HG03432 (cell line): ENCODE measurements at regions not wholly inside any gene's neighbourhood (a gene's known extent, or its start where the extent isn't known, plus 50 kb on each side); places are given as distances from the start of the nearest gene placed in this dataset.
"Not testable (repeated sequence)": the region's sequence is repeated elsewhere in the genome, so short reads cannot be mapped to it uniquely, and the experiment has no call there.

Experiments used
- ATAC-seq: cut with Tn5 transposase; IDR thresholded peaks from one replicate; pipeline ENCODE4 v1.9.1; 2021; ENCODE audit warnings: mild to moderate bottlenecking, moderate library complexity; ENCODE audit not compliant: unreplicated experiment

- no peak for ATAC-seq
These were observed 969.3 kb downstream of the TMTC2 start for GRCh38 chr12:83656004-83656403.

GRCh38 chr12:83642205-83642604 is 955.5 kb downstream of the TMTC2 start:
- no peak for ATAC-seq

DNA sequence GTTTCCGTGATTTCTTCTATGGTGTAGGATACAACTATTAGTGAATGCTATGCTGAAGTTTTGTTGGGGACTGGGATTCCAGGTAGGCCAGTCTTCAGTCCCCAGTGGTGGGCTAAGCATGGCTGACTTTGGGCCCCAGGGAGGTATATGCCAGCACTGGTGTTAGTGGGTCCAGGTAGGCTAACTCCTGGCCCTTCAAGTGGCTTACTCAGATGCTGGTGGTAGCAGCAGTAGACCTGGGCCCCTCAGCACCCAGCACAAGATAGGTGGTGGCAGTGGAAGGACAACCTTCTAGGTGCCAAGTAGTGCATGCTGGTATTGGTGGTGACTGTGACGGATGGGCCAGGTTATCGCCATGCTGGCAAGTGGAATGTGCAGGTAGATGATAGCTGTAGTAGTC is 955.1 kb downstream of the TMTC2 start:
- no peak for ATAC-seq

DNA sequence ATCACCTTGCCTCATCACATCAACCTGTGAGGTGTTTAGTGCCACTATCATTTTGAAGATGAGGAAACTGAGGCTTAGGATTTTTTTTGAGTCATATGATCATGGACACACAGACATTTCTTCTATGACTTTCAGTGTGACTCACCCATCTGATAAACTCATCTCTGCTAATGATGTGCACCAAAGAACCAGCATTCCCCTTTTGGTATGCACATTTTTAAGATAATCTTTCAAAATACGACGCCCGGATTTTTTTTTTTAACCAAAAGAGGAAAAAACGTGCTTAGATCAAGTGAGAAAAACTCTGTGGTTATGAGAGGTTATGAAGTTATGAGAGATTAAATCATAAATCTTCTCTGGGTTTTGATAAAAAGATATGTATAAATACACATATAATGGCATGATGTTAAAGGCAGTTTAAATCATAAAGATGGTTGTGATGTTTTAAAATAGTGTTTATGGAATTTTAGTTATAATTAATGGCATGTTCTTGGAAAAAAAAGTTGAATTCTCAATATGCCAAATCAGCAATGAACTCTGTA is 948.1 kb downstream of the TMTC2 start:
- no peak for ATAC-seq

DNA sequence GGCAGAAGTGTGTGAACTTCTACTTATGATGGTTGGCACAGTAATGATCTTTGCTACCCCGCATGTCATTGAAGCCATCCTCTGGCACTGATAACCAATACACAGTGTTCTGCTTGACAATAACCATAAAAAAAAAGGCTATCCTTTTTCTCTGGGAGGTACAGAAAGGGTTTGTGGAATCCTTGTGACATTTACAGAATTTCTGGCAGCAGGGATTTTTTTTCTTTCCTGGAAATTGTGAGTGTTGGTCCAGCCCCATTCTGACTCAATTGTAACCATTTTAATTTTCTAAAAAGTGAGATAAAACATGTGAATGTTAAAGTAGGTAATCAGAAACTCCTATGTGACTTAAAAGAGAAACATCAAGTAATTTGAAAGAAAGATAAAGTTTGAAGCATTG is 943.8 kb downstream of the TMTC2 start:
- no peak for ATAC-seq

DNA sequence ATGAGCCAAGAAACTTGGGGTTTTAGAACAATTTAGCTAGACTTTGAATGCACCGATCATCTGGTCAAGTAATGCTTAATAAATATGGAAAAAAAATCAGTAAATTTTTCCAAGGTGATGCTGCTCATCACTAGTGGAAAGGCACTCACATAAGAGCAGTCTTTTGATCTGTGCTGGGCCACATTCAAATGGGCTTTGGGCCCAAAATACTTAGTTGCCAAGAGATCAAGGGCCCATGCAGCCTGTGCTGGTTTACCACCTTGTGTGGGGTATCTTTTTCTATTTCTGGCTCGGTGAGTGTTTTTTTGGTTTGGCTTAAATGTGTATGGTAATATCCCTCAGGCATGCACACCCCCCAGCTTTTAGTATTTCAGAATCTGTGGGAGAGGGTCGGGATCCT is 943.2 kb downstream of the TMTC2 start:
- ATAC-seq: no peak

DNA sequence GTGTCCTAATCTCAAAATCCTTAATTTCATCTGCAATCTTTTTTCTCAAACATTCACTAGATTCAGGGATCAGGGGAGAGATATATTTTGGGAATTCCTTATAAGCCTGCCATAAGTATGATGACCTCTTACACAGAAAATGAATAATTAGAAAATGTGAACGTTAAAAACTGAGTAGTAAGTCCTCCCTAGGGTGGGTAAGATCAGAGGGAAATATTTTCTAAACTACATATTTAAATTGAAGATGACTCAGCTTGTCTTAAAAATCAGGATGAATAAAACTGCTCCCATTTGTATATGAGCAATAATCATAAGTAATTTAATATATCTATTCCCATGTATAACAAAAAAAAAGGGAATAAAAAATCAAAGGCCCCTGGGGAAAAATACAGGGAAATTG is 935.5 kb downstream of the TMTC2 start:
- ATAC-seq: no peak

DNA sequence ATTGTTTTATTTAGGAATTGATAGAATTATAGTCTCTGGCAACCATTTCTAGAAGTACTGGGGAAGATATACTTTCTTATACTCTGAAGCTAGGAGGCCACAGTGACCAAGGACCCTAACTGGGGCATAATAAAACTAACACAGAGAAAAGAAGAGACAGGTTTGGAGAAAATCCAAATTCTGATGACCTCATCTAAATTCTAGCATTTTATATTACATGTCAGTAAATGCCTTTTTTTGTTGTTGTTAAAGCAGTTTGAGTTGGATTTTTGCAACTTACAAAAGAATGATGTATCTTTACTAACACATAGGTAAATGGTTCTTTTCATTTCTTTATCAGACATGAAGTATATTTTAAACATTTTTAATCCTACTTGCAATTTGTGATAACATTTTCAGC is 933.3 kb downstream of the TMTC2 start:
- no peak for ATAC-seq

DNA sequence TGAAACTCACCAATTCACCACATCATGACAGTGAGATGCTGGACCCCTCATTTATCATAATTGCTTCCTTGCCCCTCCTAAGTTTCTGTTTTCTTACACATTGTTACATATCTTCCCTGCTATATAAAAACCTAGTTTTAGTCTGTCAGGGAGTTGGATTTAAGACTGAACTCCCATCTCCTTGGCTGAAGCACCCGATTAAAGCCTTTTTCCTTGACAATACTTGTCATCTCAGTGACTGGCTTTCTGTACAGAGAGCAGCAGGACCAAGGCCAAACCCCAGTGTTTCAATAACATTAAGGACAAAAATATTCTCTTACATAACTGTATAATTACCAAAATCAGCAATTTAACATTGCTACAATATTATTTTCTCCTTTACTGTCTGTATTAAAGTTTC is 928.4 kb downstream of the TMTC2 start:
- ATAC-seq: no peak

DNA sequence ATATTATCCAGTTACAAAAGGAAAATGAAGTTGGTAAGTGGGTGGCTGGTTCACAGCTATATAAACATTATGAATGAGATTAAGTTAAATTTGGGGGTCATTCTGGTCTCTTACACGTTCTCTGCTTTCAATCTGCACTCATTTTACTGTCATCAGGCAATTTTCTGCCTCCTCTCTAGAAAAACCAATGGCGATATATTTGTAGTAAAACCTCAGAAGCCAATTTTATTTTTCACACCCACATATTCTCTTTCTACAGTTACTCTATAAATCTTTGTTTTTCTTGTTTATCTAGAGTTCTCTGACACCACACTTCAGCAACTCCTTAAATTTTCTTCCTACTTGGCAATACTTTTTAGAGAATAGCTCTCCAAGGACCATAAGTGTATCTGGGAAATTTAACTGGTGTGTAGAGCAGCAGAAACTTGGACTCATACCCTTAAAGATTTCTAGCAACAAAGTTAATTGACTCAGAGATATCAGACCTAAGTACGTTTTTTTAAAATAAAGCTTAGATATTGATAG is 926.9 kb downstream of the TMTC2 start:
- ATAC-seq: no peak

- no peak for ATAC-seq
These were observed 916.4 kb downstream of the TMTC2 start for GRCh38 chr12:83603106-83603505.

DNA sequence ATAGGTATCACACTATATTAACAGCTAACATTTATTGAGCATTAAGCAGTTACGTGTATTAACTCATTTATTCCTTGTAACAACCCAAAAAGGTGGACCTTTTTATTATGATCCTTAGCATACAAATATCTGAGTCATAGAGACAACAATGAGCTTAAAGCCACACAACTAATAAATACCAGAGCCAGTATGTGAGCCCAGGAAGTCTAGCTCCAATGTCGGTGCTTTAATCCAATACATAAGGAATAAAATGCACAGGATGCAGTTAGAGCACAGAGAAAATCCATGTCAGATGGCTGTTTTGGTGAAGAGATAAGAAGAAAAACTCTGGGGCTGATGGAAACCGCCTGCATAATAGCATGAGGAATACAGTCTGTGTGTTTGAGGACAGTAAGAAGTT is 888.6 kb downstream of the TMTC2 start:
- ATAC-seq: no peak

- no peak for ATAC-seq
These were observed 887.4 kb downstream of the TMTC2 start for GRCh38 chr12:83574142-83574541.

GRCh38 chr12:83573671-83574070 is 887.0 kb downstream of the TMTC2 start:
- ATAC-seq: no peak

DNA sequence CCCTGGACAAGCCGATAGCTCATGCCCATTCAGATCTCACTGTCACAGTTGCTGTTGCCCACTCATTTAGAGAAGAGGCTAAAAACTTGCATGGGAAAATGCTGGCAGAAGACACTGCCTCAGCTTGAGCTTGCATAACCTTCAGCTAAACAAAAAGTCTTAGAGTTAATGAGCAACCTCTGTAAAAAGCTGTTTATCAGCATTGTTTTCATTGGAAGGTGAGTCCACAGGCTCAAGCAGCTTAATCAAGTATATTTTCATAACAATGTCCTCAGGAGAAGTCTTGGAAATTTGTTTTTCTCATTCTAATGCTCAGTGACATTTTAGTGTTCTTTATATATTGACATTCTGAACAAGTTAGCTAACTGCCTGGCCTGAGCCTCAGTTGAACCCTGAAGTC is 872.9 kb downstream of the TMTC2 start:
- no peak for ATAC-seq

DNA sequence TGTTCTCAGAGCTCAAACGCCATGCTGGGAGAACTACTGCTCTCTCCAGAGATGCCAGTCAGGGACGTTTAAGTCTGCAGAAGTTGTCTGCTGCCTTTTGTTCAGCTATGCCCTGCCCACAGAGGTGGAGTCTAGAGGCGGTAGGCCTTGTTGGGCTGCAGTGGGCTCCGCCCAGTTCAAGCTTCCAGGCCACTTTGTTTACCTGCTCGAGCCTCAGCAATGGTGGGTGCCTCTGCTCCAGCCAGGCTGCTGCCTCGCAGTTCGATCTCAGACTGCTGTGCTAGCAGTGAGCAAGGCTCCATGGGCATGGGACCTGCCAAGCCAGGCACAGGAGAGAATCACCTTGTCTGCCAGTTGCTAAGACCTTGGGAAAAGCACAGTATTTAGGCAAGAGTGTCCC is 869.3 kb downstream of the TMTC2 start:
- not testable (repeated sequence) for ATAC-seq

DNA sequence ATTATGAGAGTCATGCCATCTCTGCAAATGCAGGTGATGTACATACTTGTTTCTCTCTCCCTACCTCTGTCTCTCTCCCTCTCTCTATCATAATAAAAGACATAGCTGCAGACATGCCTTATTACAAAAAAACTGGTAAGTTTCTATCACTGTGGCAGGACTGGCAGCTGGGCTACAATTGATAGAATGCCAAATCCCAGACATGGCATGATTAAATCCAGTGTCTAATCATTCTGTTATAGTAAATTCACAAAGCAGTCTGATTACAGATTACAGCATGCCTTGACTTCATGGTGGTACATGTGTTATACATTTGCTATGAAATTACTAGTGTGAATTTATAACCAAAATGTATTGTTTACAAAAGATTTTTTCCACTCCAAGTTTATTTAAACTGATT is 854.7 kb downstream of the TMTC2 start:
- no peak for ATAC-seq

GRCh38 chr12:83538361-83538965 is 851.8 kb downstream of the TMTC2 start:
- no peak for ATAC-seq

- ATAC-seq: no peak
These were observed 850.8 kb downstream of the TMTC2 start for GRCh38 chr12:83537428-83538053.

DNA sequence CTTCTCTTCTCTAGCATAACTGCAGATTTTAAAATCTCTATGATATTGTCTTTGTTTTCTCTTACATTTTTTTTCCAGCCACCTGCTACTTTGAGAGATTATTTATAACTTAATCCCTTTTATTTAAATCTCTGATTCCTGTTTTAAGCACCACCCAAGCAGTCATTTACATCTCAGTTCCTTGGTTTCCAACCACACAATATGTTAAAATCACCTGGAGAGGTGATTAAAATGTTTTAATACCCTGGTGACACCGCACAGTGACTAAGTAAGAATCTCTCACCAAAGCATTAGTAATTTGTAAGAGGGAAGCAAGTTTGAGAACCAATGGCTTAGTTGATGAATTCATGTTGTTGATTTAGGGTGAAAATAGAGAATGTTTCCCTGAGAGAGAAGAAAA is 849.8 kb downstream of the TMTC2 start:
- ATAC-seq: no peak

DNA sequence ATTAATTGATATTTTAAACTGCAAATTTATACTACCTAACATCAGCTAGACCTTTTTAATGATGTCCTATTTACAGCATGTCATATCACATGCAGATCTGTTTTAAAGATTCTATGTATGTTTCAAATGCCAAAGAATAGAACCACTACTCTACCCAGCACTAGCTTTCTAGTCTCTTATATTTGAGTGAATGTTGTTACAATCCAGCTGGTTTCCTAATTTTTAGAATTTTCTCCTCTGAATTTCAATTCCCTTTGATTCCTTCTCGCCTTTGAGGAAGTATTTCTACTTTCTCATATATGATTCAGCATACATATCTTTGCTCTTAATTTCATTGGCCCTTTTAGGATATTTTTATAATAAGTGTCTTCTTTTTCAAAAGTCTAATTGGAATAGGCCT is 841.9 kb downstream of the TMTC2 start:
- no peak for ATAC-seq

DNA sequence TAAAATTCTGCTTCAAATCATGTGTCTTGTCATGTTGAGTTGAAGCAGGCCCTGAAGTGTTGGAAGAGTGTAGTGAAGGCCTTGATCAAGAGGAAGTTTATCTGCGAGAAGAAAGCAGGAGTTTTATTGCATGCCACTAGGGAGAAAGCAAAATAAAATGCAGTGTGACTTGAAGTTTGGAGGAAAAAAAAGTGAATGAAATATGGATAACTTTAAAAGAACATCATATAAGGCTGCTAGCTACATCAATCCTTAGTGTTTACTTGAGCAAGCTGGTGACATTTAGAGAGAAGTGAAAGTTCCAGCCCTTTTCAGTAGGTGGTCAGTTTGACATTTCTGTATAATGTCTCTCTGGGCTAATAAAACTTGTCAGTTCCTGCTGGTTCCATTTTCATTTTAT is 841.1 kb downstream of the TMTC2 start:
- ATAC-seq: no peak
